ENCODE measurements at regions not wholly inside any gene's neighbourhood (a gene's known extent, or its start where the extent isn't known, plus 50 kb on each side); places are given as distances from the start of the nearest gene placed in this dataset.

DNA sequence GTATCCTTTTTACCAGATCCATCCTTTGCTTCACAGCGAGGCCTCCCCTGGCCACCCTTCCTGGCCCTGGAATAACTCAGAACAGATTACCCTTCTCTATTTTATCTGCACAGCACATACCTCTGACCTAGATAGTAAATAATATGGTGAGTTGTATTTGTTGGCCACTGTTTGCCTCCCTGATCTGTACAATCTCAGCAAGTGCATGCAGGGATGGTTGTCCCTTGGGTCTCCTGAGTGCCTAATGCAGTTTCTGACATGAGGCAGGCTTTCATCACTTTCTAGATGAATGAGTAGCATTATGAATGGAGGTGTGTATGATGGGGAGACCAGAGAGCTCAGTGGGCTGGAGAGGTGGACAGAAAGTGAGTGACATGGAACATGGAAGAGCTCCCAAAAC lies 525.1 kb upstream of the IGFBP3 start:
- DNase-seq: no peak
- intact Hi-C loops (cut with DNase I): no loop called here

DNA sequence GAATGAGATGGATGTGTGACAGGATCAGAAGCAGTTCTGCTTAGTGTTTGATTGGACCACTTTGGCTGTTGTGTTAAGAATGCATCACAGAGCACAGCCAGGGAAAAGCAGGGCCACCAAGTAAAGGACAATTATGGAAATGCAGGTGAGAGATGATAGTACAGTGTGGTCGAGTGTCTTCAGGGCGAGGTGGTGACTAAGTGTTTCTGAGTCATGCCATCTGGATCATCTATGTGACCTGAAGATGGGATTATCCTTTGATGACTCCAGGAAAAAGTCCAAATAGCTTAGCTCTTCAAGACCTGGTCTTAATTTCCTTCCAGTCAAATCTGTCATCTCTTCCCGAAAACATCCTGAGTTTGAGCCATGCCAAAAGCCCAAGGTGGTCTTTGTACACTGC lies 523.2 kb upstream of the IGFBP3 start:
- no peak for DNase-seq
- intact Hi-C loops (cut with DNase I): no loop called here

DNA sequence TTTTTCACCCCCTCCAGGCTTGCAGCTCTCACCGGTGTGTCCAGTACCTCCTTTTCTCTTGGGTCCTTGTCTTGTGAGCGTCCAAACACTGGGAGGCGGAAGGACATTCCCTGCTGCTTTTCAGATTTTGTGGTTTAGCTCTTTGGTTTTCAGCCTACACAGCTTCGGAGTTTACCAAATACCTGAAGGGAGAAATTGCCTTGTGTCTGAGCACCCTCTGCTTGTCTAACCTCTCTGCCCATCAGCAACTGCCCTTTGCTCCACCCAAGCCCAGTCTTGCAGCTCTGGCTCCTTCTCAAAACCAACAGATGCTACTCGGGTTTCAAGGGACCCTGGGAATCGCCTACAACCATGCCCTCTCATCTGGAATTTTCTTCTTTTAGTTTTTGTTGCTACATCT lies 519.1 kb upstream of the IGFBP3 start:
- no peak for DNase-seq
- intact Hi-C loops (cut with DNase I): no loop called here

DNA sequence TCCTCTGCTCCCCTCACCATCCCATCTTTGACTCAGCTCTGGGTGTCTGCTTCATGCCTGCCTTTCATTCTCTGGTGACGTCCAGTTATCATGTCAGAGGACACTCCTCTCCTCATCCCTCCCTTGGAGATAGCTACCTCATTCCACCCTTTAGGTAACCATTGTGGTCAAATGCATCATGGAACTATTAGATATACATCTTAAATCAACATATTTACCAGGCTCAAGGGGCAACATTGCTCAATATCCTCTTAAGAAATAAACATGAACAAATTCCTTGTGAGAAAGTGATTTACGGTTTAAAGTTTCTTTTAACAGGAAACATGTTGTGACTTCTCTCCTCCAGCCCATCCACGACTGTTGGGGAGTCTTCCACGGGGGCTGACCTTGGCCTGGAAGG lies 511.6 kb upstream of the IGFBP3 start:
- DNase-seq: no peak
- intact Hi-C loops (cut with DNase I): no loop called here

DNA sequence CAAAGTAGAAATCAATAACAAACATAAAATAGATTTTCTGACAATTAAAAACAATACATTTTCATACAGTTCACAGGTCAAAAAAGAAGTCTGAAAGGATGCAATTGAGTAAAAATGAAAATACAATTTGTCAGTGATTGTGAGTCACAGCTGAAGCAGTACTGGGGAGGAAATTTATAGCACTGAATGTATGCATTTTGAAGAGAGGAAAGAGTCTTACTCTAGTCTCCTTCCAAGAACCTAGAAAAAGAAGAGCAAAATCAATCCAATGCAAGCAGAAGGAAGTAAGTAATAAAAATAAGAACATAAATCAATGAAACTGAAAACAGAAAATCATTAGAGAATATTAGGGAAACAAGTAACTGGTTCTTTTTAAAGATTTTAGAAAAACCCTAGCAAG lies 507.2 kb upstream of the IGFBP3 start:
- intact Hi-C loops (cut with DNase I): no loop called here
- DNase-seq: no peak

DNA sequence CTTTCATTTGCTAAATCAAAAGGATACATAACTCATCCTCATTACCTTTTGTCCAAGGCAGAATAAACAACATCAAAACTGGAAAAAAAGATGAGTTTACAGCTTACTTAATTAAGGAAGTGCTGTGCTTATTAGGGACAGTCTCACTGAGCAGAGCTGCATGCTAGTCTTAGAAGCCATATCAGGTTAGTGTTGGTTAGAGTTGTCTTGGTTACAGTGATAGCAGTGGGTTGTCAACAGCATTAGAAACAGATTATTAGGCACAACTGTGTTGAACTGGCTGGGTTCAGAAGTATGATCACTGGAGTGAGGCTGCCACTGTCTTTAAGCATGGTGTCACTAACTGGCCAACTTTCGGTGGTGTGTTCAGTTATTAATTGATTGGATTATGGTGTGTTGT lies 503.9 kb upstream of the IGFBP3 start:
- intact Hi-C loops (cut with DNase I): no loop called here
- DNase-seq: no peak

DNA sequence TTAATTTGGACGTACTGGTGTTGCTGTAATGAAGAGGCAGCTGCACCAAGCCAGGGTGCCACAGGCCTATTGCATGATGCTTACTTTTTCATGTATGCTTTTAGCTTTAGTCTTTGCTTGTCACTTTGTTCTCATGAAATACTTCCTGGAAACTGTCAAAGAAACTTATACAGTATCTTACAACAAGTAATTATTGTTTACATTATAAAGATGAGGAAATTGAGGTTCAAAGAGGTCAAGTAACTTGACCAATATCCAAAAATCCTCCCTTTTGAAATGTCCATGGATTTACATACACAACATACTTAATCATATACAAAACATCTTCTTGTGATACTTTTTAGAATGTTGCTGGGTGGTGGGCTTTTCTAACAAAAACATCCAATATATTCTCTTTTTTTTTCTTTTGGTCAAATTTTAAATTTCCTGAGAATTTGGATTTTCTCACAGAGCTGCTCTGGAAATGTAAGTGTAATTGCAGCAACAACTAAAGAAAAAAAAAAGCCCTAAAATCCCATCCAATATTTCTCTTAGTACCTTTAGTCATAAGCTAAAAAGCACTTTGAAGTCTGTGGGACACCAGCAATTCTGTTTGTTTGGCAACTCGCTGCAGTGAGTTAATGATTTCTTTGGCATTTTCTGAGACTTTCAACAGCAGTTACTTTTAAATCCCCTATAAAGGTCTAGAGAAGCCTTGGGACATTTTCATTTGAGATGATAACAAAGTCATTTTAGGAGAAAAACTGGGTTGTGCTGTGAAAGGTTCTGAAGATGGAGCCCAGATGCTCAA lies 500.6 kb upstream of the IGFBP3 start:
- DNase-seq: no peak
- intact Hi-C loops (cut with DNase I): no loop called here

DNA sequence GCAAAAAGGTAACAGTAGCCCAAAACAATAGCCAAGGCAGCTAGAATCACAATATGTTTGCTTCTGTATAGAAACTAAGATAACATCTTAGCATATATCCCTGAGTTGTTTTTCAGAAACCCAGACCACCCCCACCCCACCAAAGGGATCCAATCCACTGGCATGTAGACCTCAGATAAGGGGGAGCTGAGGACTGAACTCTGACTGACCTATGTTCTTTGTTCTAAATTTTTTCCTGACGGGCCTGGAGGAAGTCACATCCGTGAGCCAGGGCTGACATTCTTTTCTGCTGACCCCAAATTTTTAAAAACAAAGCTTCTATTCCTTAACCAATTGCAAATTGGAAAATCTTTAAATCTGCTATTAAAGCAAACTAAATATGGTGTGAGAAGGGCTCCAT lies 493.9 kb upstream of the IGFBP3 start:
- DNase-seq: no peak
- intact Hi-C loops (cut with DNase I): no loop called here

DNA sequence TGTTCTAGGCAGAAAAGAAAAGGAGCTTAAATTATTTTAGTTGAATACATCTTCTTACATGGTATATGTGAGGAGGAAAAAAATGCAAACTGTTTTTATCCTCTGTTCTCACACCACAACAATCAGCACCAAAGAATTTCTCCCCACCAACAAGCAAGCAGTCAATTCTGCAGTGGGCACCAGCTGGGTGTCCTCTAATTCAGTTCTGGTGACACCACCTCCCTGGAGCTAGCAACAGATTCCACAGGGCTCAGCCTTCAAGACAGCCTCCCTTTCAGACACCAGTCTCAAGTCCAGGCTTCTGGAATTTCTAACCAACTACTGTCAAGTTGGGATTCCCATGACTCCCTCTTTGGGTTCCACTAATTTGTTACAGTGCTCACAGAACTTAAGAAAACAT lies 490.2 kb upstream of the IGFBP3 start:
- intact Hi-C loops (cut with DNase I): no loop called here
- no peak for DNase-seq

DNA sequence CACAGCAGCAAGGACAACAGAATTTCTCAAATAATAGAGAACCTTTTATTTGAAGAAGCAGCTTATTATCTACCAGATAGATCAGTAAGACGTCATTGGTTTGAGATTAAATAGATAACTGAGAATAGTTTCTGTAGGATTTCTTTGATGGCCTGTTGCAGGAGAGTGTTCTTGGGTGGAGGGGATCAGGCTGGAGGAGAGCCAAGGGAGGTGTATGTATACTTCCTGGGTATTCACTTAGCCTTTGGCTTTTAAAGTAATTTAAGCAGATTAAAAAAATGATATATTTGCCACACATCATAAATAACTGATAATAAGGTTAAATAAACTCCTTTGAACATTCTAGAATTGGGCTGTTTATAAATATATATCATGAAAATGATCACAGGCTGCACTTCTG lies 486.1 kb upstream of the IGFBP3 start:
- no peak for DNase-seq
- intact Hi-C loops (cut with DNase I): no loop called here

DNA sequence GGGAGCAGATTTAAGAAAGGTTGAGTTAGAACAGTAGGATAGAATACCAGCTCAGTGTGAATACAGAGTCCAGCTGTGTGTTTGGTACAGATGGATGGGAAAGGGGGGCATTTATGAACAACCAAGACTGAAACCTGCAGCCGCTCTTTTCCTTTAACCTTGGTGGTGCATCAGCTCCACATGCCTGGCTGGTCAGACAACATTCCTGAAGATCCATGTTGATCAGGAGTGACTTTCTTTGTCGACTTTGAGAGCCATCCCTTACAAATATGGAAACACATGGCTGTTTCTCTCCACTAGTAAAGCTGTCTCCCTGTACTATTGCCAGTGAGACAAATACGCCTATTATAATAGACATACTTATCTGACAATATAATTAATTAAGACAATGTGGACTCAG lies 476.5 kb upstream of the IGFBP3 start:
- no peak for DNase-seq
- intact Hi-C loops (cut with DNase I): no loop called here

DNA sequence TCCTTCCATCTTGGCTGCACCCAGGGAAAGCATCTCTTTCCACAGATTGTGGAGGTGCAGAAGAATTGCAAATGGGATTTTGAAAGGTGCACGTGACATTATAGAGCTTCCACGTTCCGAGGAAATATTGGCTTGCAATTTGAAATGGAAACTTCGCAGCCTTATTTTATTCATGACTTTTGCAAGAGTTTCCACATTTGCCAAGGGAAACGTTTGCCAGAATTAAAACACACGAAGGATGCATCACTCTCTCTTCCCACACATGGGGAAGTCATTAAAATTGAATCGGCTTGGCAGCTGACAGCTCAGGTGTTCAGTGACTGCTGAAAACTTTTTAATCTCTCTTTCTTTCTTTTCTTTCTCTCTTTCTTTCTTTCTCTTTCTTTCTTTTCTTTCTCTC lies 475.4 kb upstream of the IGFBP3 start:
- peak in 20 of 42 donors; percentile 3 to 63 (median 24) for DNase-seq
- intact Hi-C loops (cut with DNase I): no loop called here

DNA sequence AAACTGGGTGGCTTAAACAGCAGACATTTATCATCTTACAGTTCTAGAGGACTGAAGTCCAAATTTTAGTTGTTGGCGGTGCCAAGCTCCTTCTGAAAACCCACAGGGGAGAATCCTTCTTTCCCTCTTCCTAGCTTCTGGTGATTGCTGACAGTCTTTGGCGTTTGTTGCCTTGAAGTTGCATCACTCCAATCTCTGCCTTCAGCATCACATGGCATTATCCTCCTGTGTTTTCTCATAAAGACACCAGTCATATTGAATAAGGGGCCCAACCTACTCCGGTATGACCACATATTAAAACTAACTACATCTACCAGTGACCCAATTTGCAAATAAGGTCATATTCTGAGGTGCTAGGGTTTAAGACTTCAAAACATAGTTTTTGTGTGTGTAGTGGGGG lies 472.1 kb upstream of the IGFBP3 start:
- DNase-seq: no peak
- intact Hi-C loops (cut with DNase I): no loop called here

DNA sequence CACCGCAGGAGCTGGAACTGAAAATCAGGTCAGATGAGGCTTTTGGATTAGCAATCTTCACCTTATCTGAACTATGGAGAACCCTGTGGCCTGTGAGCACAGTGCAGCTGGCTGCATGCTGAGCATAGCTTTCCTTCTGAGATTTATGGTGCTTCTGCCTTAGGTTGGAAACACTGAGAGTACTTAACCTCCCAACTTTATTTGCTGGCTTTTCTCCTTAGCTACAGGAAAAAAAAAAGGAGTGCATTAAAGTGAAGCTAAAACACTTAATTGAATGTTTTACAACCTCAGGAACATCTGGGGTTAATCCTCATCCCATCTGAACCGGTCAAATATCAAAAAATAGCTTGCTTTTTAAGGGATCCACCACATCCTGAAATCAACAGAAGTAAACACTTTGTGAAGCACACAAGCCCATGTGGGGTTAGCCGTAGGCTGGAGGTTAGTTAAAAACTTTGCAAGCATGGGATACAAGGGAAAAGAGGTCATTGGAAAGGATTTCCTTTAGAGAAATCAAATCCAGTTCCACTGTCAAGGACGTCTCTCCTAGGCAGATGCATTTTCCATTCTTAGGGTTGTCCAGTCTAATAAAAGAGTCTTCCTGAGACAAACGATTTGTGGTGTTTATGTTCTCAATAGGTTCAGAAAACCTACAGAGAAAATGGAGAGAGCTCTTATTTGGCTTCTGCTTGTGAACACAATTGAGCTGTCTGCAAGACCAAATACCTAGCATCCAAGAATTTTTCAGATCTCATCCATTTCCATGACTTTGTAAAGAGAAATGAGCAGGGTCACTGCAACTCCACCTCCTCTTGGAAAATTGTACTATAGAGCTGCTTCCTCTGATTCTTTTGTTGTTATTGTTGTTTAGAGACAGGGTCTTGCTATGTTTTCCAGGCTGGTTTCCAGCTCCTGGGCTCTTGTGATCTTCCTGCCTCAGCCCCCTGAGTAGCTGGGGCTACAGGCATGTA lies 470.4 kb upstream of the IGFBP3 start:
- intact Hi-C loops (cut with DNase I): no loop called here

DNA sequence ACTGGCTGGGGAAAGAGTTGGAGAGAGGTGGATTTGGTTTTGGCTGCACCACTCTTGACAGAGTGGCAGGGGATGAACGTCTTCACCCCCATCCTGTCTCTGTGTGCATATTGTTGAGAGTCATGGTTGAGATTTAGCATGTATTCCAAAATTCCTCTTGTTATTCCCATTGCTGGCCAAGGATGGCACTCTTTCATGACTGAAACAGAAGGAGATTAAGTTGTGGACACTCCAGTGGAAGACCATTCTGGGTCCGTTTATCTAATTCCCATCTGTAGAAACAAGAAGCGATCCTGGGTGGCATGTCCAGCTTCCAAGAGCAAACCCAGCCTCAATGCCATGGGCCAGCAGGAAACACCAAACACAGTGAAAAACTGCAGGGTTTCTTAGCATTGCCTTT lies 469.0 kb upstream of the IGFBP3 start:
- intact Hi-C loops (cut with DNase I): no loop called here
- no peak for DNase-seq

More for the DNA sequence above, 470.4 kb upstream of the IGFBP3 start:
- DNase-seq: no peak

DNA sequence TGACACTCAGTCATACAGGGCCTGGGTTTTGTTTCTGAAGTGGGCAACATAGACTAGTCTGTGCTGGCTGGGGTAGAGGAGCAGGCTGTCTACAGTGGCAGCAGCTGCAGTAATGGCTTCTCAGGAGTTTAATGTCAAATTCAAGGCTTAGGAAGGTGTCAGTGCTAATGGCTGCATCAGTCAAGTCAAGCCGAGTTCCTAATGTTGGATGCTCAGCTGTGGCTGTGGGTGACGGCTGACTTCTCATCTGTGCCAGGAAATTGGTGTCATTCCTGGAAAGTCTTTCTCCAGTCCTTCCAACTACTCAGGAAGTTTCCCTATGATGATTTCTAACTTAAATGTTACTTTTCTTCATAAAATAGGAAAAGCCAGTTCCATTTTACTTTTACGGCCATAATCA lies 468.1 kb upstream of the IGFBP3 start:
- DNase-seq: no peak
- intact Hi-C loops (cut with DNase I): no loop called here

DNA sequence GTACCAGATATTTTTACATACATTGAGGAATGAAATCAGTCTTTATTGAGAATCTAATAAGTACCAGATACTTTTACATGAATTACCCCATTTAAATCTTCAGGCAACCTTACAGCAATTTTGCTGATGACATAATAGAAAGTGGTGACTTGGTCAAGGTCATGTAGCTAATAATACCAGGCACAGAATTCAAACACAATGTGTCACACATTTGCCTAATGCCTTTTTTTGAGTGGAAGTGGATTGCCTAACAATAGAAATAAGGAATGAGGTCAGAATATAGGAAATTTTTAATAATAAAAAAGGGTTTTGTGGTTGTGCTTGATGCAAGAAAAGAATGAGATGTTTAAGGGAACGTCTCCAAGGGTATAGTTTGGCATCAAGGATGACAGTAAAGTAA lies 466.6 kb upstream of the IGFBP3 start:
- no peak for DNase-seq
- intact Hi-C loops (cut with DNase I): no loop called here

DNA sequence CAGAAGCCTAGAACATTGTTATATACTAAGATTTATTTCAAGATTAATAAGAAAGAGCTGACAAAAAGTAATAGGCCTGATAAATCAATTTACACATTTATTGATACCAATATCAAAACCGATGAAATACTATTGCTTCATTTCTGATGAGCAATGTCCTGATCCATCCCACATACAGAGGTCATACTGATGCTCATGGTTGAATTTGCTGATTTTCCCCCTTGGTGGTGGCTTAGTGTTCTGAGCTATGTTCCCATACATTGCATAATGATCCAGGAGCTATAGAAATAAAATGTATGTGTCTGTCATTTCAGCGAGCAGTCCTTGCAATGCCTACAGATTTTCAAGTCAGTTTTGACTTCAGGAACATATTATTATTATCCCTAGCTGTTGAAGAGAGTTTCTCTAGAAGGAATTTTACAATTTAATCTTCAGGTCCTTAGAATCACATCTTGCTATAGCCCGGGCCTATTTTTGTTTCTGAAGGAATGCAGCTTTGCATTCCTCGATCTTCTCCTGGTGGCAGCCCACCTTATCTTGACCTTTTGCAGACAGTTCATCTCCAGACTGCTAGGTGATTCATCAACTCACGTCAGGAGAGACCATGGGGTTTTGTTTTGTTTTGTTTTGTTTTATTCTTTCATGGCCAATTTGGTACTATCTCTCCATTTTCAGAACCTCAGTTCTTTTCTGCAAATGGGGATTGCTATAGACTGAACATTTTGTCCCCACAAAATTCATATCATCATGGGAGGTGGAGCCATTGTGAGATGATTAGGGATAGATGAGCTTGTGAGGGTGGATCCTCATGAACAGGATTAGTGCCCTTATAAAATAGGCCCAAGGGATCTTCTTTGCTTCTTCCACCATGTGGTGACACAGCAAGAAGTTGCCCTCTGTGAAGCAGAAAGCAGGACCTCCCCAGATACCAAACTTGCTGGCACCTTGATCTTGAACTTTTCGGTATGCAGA lies 465.6 kb upstream of the IGFBP3 start:
- intact Hi-C loops (cut with DNase I): no loop called here
- DNase-seq: no peak

DNA sequence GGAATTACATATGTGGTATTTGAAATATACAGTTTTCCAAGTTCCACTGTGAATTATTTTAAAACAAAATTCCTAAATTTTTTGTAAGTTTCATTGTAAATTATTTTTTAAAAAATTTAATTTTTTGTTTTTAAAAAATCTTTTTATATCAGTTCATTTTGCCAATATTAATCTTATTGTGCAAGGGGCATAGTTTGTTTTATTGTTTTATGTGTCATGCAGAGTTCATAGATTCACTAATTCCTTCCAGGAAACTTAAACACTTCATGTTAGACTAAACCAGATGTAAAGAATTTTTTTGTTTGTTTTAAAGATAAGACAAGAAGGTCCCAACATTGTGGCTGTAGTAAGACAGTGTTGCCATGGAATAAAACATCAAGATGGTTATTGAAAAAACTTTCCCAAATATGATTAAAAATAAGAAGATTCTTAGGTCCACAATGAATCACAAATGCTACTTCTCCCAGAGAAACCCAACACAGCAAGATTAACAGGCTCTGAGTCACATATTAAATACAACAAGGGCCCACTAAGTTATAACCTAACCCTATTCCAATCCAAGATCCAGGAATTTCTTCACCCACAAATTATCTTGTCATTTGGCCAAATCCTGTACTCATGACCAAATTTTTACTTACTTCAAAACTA lies 464.7 kb upstream of the IGFBP3 start:
- no peak for DNase-seq
- intact Hi-C loops (cut with DNase I): no loop called here

Data from head of caudate nucleus (tissue), 42 donors.